ENCODE measurements at regions not wholly inside any gene's neighbourhood (a gene's known extent, or its start where the extent isn't known, plus 50 kb on each side); places are given as distances from the start of the nearest gene placed in this dataset.

- TF ChIP-seq, protein P1, sequence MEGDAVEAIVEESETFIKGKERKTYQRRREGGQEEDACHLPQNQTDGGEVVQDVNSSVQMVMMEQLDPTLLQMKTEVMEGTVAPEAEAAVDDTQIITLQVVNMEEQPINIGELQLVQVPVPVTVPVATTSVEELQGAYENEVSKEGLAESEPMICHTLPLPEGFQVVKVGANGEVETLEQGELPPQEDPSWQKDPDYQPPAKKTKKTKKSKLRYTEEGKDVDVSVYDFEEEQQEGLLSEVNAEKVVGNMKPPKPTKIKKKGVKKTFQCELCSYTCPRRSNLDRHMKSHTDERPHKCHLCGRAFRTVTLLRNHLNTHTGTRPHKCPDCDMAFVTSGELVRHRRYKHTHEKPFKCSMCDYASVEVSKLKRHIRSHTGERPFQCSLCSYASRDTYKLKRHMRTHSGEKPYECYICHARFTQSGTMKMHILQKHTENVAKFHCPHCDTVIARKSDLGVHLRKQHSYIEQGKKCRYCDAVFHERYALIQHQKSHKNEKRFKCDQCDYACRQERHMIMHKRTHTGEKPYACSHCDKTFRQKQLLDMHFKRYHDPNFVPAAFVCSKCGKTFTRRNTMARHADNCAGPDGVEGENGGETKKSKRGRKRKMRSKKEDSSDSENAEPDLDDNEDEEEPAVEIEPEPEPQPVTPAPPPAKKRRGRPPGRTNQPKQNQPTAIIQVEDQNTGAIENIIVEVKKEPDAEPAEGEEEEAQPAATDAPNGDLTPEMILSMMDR (IDR thresholded peaks at IDR 0.05; ENCODE audit: low read depth, low read length) = no peak
- no peak for DNase-seq (ENCODE audit: low read depth in 1 of 2, low spot score in 1 of 2)
Measured at GRCh38 chr12:125677829-125678228, 612.6 kb downstream of the AACS start.

GRCh38 chr12:125678589-125678993, 613.4 kb downstream of the AACS start:
- no peak overlapping the region for H3K27ac ChIP-seq

More at GRCh38 chr12:125677829-125678228, 612.6 kb downstream of the AACS start:
- Histone ChIP-seq H3K4me1 (ENCODE audit: low read depth) (peaks cover 25% of the 10 kb centered on the region), H3K27me3 (peaks cover 8% of the 10 kb centered on the region), H3K4me3 (no peak overlapping the region), H3K36me3 (no peaks in the 10 kb centered on the region), H3K27ac (no peak overlapping the region), H3K9me3 (ENCODE audit: low read depth) (no peaks in the 10 kb centered on the region)

DNA sequence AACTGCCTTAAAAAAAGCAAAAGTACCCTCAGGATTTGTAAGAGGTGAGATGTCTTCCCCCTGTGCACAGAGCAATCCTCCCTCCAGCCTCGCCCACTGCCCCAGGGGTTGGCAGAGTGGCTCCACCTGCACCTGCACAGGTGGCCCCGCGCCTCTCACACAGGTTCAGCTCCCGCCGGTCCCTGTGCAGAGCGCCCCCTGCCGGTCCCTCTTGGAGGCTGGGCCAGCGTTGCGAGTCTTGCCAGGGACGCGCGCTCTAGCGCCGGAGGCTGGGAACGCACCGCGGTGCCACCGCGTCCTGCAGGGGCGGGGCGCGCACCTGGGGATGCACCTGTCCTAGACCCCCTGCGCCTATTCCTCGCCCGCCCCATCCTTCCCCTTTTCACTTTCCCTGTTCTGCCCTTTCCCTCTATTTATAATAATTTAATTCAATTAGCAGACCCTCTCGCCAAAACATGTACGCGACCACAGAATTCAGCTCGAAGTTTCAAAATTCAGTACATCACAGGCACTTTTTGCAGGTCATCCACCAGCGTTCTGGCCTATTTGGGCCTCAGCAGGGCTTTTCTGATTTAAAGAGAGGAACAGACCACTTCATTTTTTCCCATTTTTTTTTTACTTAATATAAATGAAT, 618.6 kb downstream of the AACS start:
- Histone ChIP-seq H3K27ac (no peak overlapping the region), H3K36me3 (no peaks in the 10 kb centered on the region), H3K4me3 (no peak overlapping the region), H3K9me3 (ENCODE audit: low read depth) (no peaks in the 10 kb centered on the region), H3K4me1 (ENCODE audit: low read depth) (no peaks in the 10 kb centered on the region), H3K27me3 (peaks cover 39% of the 10 kb centered on the region)
- TF ChIP-seq, protein P1 (IDR thresholded peaks at IDR 0.05; ENCODE audit: low read depth, low read length) = no peak
- peak in 1 of 2 donors; percentile 83 for DNase-seq (ENCODE audit: low read depth in 1 of 2, low spot score in 1 of 2)

More at GRCh38 chr12:125678589-125678993, 613.4 kb downstream of the AACS start:
- DNase-seq (ENCODE audit: low read depth in 1 of 2, low spot score in 1 of 2) = no peak
- TF ChIP-seq, protein P1 (IDR thresholded peaks at IDR 0.05; ENCODE audit: low read depth, low read length) = no peak
- Histone ChIP-seq H3K4me1 (ENCODE audit: low read depth) (peaks cover 25% of the 10 kb centered on the region), H3K36me3 (no peaks in the 10 kb centered on the region), H3K27me3 (peaks cover 16% of the 10 kb centered on the region), H3K9me3 (ENCODE audit: low read depth) (no peaks in the 10 kb centered on the region), H3K4me3 (no peak overlapping the region)

DNA sequence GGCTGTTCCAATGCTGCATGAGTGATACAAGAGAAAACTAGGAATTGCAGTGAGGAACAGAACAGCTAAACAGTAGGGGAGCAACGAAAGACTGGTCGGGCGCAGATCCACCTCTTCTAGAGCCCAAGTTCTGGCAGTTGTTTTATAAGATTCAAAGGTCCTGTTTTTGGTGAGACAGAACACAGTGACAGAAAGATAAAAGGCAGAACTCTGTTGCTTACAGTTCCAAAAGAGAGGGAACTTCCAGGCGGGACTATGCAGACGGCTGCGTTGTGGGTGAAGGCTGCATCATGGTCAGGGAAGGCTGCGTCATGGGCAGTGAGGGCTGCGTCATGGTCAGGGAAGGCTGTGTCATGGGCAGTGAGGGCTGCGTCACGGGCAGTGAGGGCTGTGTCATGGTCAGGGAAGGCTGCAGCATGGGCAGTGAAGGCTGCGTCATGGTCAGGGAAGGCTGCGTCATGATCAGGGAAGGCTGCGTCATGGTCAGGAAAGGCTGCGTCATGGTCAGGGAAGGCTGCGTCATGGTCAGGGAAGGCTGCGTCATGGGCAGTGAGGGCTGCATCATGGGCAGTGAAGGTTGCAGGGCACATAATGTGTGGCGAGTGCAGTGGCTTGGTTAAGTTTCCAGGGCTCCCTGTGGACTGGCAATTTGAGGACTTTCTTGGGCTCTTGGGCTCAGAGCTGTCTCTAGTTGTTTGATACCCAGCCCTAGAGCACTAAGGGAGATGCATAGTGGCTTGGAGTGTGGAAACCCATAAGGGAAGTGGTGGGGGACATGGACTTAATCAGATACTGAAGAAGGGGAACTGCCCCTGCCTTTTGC, 619.9 kb downstream of the AACS start:
- TF ChIP-seq, protein P1 (IDR thresholded peaks at IDR 0.05; ENCODE audit: low read depth, low read length) = no peak
- Histone ChIP-seq H3K9me3 (ENCODE audit: low read depth) (no peaks in the 10 kb centered on the region), H3K27me3 (peaks cover 39% of the 10 kb centered on the region)

GRCh38 chr12:125685915-125686314, 620.7 kb downstream of the AACS start:
- no peak overlapping the region for H3K4me3 ChIP-seq
- TF ChIP-seq, protein P1 (IDR thresholded peaks at IDR 0.05; ENCODE audit: low read depth, low read length) = no peak
- H3K9me3 ChIP-seq (ENCODE audit: low read depth) = no peaks in the 10 kb centered on the region
- no peaks in the 10 kb centered on the region for H3K4me1 ChIP-seq (ENCODE audit: low read depth)
- no peak overlapping the region for H3K27ac ChIP-seq
- H3K27me3 ChIP-seq = peaks cover 39% of the 10 kb centered on the region
- H3K36me3 ChIP-seq = no peaks in the 10 kb centered on the region
- DNase-seq (ENCODE audit: low read depth in 1 of 2, low spot score in 1 of 2) = no peak

More for the DNA sequence above, 619.9 kb downstream of the AACS start:
- H3K4me1 ChIP-seq (ENCODE audit: low read depth) = no peaks in the 10 kb centered on the region
- no peaks in the 10 kb centered on the region for H3K36me3 ChIP-seq
- no peak overlapping the region for H3K4me3 ChIP-seq
- H3K27ac ChIP-seq = no peak overlapping the region
- no peak for DNase-seq (ENCODE audit: low read depth in 1 of 2, low spot score in 1 of 2)
